Iris pigment epithelial cell (primary cell): ENCODE measurements at regions not wholly inside any gene's neighbourhood (a gene's known extent, or its start where the extent isn't known, plus 50 kb on each side); places are given as distances from the start of the nearest gene placed in this dataset.

Source experiments
- DNase-seq: peaks from one replicate; pipeline ENCODE4 v3.0.0-alpha.2; 2011; ENCODE audit warnings: low read depth

DNA sequence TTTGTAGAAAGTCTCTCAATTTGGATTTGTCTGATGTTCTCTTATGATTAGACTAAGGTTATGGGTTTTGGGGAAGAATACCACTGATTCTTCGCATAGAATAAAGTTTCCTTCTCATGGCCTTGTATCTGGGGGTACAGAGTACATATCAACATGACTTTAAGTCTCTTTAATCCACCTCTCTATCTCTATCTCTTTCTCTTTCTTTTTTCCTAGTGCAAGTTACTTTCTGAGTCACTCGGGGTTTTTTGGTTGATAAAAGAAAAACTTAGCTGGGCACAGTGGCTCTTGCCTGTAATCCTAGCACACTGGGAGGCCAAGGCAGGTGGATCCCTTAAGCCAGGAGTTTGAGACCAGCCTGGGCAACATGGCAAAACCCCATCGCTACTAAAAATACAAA is 100.1 kb upstream of the MAP4K3 start:
- no peak for DNase-seq

DNA sequence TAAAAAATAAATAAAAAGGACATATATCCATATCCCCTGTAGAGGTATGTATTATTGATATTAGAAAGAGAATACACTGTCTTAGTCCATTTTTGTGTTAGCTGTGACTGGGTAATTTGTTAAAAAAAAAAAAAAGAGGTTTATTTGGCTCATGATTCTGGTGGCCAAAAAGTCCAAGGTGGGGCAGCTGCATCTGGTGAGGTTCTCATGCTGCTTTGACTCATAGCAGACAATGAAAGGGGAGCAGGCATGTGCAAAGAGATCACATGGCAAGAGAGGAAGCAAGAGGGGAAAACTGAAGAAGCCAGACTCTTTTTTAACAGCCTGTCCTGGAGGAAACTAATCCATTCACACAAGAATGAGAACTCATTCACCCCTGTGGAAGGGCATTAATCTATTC is 101.6 kb upstream of the MAP4K3 start:
- DNase-seq: no peak

DNA sequence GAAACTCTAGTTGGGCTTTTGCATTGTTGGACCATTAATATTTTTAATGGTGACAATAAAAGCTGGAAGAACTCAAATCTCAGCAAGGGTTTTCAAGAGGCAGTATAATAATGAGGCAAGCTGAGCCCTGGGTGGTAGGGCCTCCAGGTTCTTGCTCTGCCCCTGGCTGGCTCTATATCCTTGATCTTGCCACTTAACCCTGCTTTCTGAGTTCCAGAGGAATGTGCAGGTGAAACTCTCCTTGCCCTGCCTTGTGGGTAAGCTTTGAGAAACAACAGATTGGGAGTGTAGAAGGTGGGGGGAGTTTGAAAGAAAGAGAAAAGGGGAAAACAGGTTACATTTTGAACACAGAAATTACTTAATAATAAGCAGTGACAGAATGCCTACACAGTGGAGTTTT is 103.3 kb upstream of the MAP4K3 start:
- no peak for DNase-seq

GRCh38 chr2:39541011-39541930 is 104.2 kb upstream of the MAP4K3 start:
- no peak for DNase-seq

- DNase-seq: no peak
Measured at GRCh38 chr2:39542523-39542922, 105.4 kb upstream of the MAP4K3 start.

- no peak for DNase-seq
Measured at GRCh38 chr2:39545957-39546356, 108.9 kb upstream of the MAP4K3 start.

GRCh38 chr2:39546409-39546808 is 109.3 kb upstream of the MAP4K3 start:
- no peak for DNase-seq

- peak; percentile 80 for DNase-seq
Measured at GRCh38 chr2:39546937-39547336, 109.9 kb upstream of the MAP4K3 start.

DNA sequence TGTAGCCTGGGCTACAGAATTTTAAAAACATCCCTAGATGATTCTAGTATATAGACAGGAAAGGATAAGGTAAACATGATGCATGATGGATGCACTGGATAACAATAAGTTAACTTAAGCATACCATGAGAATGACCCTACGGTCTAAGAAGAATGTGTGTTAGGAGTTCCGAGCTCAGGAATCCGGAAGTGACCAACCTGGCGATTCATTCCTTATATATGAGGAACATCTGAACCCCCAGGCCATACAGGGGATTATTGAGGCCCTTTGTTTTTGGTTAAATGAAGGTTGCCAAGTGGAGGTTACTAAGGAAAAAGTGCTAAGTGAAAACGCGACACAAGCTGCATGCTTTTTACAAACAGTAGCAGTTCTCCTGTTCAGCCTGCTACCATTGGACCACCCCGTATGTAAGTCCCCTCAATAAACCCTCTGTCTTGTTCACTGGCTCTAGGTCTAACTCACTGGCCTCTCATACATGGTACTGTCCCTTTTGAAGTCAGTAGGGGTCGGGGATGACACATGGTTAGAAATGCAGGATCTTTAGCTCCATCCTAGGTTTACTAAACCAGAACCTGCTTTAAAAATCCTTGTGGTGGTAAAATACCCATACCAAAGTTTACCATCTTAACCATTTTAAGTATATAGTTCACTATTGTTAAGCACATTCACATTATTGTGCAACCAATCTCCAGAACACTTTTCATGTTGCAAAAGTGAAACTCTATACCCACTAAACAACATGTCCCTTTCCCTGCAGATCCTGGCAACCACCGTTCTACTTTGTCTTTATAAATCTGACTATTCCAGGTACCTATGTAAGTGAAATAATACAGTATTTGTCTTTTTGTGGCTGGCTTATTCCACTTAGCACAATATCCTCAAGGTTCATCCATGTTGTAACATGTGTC is 111.0 kb upstream of the MAP4K3 start:
- peak; percentile 94 for DNase-seq

DNA sequence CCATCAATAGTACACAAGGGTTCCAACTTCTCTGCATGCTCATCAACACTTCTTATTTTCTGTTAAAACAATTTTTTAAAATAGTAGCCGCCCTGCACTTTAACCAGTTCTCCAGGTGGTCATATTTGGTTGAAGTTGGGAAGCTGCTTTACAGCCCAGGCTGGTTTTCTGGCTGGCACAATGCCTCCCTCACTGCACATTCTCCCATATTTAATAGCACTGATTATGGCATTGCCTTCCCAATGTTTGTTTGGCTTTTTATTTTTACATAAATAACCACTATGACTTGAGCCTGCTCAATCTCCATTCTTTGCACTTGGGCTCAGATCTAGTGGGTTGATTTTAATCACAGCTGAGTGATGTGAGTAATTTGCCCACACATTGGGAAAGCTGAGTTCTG is 111.9 kb upstream of the MAP4K3 start:
- no peak for DNase-seq

DNA sequence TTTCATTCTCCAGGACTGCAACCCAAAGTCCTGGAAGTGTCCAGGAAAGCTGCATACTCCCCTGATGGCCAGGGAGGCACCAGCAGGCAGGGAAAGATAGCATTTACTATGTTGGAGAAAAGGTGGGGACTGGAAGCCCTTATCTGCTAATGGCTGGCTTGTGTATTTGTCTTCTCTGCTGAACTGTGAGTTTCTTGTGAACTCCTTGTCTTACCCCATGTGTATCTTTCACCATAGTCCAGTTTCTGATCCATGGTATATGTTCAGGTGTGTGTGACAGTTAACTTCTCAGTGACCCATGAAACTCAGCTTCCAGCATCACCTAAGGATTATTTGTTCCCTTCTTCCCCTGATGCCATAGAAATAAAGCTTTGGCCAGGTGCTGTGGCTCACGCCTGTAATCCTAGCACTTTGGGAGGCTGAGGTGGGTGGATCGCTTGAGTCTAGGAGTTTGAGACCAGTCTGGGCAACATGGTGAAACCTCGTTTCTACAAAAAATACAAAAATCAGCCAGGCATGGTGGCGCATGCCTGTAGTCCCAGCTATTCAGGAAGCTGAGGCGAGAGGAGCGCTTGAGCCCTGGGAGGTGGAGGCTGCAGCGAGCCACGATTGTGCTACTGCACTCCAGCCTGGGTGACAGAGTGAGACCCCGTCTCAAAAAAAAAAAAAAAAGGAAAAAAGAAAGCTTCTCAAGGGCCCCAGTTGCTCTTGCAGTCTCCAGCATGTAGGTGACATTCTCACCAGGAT is 112.8 kb upstream of the MAP4K3 start:
- no peak for DNase-seq

DNA sequence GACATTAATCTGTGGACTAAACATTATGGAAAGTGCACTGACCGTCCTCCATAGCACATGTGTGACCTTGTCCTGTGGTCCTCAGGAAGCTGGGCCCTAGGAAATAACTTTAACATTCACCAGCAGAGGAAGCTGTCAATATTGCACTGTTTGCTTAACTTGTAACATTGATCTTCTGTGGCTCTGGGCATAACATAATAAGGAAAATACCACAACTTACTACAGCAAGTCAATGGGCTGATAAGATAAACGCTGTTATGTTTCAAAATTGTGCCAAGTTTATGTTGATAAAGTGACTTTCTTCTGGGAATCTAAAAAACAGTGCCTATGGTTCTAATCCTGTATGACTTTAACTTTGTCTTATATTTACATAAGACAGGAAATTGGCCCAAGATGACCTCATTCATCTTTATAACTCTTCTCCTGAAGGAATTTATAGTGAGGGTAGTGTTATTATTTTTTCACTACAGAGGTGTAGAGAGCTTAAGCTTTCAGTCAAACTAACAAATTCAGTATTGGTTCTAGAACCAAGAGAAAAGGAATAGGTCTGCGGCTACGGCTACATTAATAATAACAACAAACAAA is 113.7 kb upstream of the MAP4K3 start:
- DNase-seq: peak; percentile 62

GRCh38 chr2:39558906-39559305 is 106.8 kb upstream of the TMEM178A start:
- no peak for DNase-seq

GRCh38 chr2:39563572-39563971 is 102.1 kb upstream of the TMEM178A start:
- no peak for DNase-seq

GRCh38 chr2:39567507-39567906 is 98.2 kb upstream of the TMEM178A start:
- peak; percentile 66 for DNase-seq

DNA sequence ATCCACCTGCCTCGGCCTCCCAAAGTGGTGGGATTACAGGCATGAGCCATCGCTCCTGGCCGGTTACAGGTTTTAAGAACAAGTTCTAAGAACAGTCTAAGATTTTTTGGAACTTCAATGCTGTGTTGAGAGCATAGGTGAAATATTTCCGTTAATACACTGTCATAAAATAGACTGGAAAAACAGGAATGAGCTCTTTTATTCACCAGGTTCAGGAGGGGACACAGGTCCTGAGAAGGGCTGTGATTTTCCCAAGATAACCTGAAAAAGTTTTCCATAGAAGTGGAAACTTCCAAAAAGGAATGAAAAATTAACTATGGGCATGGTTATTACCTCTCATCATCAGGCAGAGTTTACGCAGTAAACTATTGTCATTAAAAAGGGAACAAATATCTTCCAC is 97.6 kb upstream of the TMEM178A start:
- DNase-seq: no peak

DNA sequence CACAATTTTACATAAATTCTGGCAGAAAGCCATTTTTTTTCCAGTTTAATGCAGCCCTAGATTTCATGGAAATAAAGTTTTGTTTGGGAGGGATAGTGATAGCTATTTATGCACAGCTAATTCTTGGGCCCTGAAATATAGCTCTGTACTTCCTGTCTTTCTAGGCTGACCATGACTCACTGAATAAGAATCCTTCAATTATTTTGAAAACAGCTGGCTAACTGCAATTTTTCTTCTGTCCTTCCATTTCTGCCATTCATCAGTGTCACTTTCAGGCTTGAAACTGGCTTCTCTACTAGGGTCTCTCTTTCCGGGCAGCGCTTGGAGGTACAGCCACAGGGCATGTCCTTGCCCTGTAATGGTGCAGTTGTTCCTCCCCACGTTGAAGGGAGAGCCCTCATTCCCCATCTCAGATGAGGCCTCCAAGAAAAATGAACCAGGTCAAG is 97.1 kb upstream of the TMEM178A start:
- DNase-seq: peak; percentile 87

DNA sequence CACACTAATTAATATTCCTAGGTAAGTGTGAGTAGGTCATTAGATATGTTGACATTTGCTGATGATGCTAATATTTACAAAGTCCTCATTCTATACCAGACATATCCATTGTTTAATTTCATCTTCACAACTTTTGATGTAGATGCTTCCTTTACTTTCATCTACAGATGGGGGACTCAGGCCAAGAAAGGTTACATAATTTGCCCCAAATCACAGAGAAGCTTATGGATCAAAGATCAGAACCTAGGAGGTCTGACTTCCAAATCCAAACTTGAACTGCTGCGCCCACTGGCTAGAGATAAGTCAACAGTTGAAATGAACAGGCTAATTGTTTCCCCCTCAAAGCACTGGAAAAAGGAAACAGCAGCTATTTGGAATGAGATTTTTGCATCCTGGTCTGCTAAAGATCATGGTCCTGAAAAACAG is 95.6 kb upstream of the TMEM178A start:
- DNase-seq: no peak

DNA sequence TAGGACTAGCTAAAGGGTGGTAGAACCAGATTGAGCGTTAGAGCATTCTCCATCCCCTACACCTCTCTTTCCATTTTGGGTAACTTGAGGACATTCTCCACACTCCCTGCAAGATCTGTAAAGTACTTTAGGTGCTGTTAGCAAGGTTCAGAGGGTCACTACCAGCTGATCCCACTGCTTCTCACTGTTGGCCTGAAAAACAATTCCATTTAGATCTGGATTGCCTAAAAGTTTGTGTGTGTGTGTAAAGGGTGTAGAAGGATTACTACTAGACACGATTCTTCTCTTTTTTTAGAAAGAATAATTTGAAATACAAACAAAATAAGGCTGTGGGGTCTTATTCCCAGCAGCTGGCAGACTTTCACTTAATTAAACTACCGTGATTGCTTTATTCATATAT is 95.1 kb upstream of the TMEM178A start:
- DNase-seq: no peak

GRCh38 chr2:39571111-39571731 is 94.5 kb upstream of the TMEM178A start:
- peak; percentile 76 for DNase-seq

DNA sequence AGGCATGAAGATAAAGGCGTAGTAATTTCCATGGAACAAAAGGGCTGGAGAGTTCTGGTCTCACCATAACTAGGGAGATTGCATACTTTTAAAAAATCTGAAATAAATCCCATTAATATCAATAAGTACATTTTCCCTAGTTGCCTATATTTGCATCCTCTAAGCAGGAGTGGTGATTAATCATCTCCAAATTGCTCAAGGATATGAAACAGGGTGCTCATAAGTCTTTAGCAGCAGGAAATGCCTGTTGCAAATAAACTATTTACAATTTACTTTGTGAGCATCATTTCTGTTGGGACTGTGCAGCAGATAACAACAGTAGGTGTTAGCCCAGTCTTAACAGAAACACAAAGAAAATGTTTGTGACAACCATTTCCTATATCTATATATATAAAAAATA is 92.4 kb upstream of the TMEM178A start:
- no peak for DNase-seq
